Neural progenitor cell (in vitro differentiated cells): ENCODE measurements at regions not wholly inside any gene's neighbourhood (a gene's known extent, or its start where the extent isn't known, plus 50 kb on each side); places are given as distances from the start of the nearest gene placed in this dataset.

ENCODE experiments used
- DNase-seq: peaks from one replicate; pipeline ENCODE4 v3.0.0-alpha.2; 2016; ENCODE audit warnings: low spot score
- H2AFZ ChIP-seq: fragments of 200-600 bp; sonication (generic); replicated peaks from 2 replicates; pipeline ENCODE4 v1.6.1; 2016; ENCODE audit warnings: antibody characterized with exemption
- H3F3A ChIP-seq: fragments of 200-600 bp; sonication (generic); 2 replicates; pipeline ENCODE4 v1.6.1; 2016; ENCODE audit warnings: antibody characterized with exemption, low read depth
- H3K27ac ChIP-seq: fragments of 200-600 bp; sonication (generic); 2 replicates; pipeline ENCODE4 v1.5.1; 2016; ENCODE audit warnings: mild to moderate bottlenecking
- H3K27me3 ChIP-seq: fragments of 200-600 bp; sonication (generic); 2 replicates; pipeline ENCODE4 v1.6.1; 2016; ENCODE audit warnings: mild to moderate bottlenecking, moderate library complexity
- H3K36me3 ChIP-seq: fragments of 200-600 bp; sonication (generic); 2 replicates; pipeline ENCODE4 v1.5.1; 2016
- H3K4me1 ChIP-seq: fragments of 200-600 bp; sonication (generic); 2 replicates; pipeline ENCODE4 v1.6.1; 2016; ENCODE audit warnings: mixed run types
- H3K4me2 ChIP-seq: fragments of 200-600 bp; sonication (generic); 2 replicates; pipeline ENCODE4 v1.6.1; 2016
- H3K4me3 ChIP-seq: fragments of 200-600 bp; sonication (generic); 2 replicates; pipeline ENCODE4 v1.5.1; 2016
- H3K79me2 ChIP-seq: fragments of 200-600 bp; sonication (generic); 2 replicates; pipeline ENCODE4 v1.6.1; 2016; ENCODE audit warnings: low read depth
- H3K9ac ChIP-seq: fragments of 200-600 bp; sonication (generic); 2 replicates; pipeline ENCODE4 v1.6.1; 2016
- H3K9me3 ChIP-seq: fragments of 200-600 bp; sonication (generic); 2 replicates; pipeline ENCODE4 v1.5.1; 2016; ENCODE audit warnings: low read depth
- H4K20me1 ChIP-seq: fragments of 200-600 bp; sonication (generic); 2 replicates; pipeline ENCODE4 v1.6.1; 2016; ENCODE audit warnings: low read depth
- H3K27ac Mint-ChIP-seq: 3 replicates; pipeline ENCODE4 v1.8.0; 2021; ENCODE audit warnings: mixed read lengths
- H3K27me3 Mint-ChIP-seq: 2 replicates; pipeline ENCODE4 v1.8.0; 2022; ENCODE audit warnings: low read depth, mild to moderate bottlenecking, inconsistent platforms, moderate library complexity, mixed read lengths; ENCODE audit not compliant: insufficient read depth
- H3K36me3 Mint-ChIP-seq: 3 replicates; pipeline ENCODE4 v1.8.0; 2021; ENCODE audit warnings: mixed read lengths
- H3K4me1 Mint-ChIP-seq: 3 replicates; pipeline ENCODE4 v1.8.0; 2021; ENCODE audit warnings: mixed read lengths
- H3K4me3 Mint-ChIP-seq: 3 replicates; pipeline ENCODE4 v1.8.0; 2021; ENCODE audit warnings: mild to moderate bottlenecking, moderate library complexity, mixed read lengths
- H3K9me3 Mint-ChIP-seq: 3 replicates; pipeline ENCODE4 v1.8.0; 2020; ENCODE audit warnings: mixed read lengths
- EZH2 ChIP-seq: fragments of 200-600 bp; sonication (generic); IDR thresholded peaks from 2 replicates; pipeline ENCODE4 v1.6.1; 2017; ENCODE audit warnings: antibody characterized with exemption, mild to moderate bottlenecking, moderate library complexity
- EZH2phosphoT487 ChIP-seq: fragments of 200-600 bp; sonication (generic); IDR thresholded peaks from 2 replicates; pipeline ENCODE4 v1.6.1; 2017; ENCODE audit warnings: antibody characterized with exemption
- TF ChIP-seq, protein P1 (sequence below): fragments of 200-600 bp; sonication (generic); IDR thresholded peaks from 2 replicates; pipeline ENCODE4 v1.5.1; 2017; ENCODE audit warnings: antibody characterized with exemption, mild to moderate bottlenecking

GRCh38 chr12:105744371-105745058 lies 394.2 kb downstream of the NUAK1 start:
- H3K9me3 Mint-ChIP-seq: peaks cover 2% of the 10 kb centered on the region

GRCh38 chr12:105745811-105746210 lies 392.9 kb downstream of the NUAK1 start:
- TF ChIP-seq, protein P1, sequence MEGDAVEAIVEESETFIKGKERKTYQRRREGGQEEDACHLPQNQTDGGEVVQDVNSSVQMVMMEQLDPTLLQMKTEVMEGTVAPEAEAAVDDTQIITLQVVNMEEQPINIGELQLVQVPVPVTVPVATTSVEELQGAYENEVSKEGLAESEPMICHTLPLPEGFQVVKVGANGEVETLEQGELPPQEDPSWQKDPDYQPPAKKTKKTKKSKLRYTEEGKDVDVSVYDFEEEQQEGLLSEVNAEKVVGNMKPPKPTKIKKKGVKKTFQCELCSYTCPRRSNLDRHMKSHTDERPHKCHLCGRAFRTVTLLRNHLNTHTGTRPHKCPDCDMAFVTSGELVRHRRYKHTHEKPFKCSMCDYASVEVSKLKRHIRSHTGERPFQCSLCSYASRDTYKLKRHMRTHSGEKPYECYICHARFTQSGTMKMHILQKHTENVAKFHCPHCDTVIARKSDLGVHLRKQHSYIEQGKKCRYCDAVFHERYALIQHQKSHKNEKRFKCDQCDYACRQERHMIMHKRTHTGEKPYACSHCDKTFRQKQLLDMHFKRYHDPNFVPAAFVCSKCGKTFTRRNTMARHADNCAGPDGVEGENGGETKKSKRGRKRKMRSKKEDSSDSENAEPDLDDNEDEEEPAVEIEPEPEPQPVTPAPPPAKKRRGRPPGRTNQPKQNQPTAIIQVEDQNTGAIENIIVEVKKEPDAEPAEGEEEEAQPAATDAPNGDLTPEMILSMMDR: no peak
- TF ChIP-seq EZH2phosphoT487 (no peak), EZH2 (no peak)
- Histone ChIP-seq H3K4me2 (no peak overlapping the region), H3K79me2 (no peaks in the 10 kb centered on the region), H2AFZ (no peak overlapping the region), H3K4me3 (no peak overlapping the region), H3K27me3 (no peaks in the 10 kb centered on the region), H4K20me1 (no peaks in the 10 kb centered on the region), H3K4me1 (peaks cover 11% of the 10 kb centered on the region), H3K9me3 (no peaks in the 10 kb centered on the region), H3K27ac (no peak overlapping the region), H3K9ac (no peak overlapping the region), H3K36me3 (no peaks in the 10 kb centered on the region), H3F3A (no peaks in the 10 kb centered on the region)
- H3K4me1 Mint-ChIP-seq: peaks cover 18% of the 10 kb centered on the region
- H3K27ac Mint-ChIP-seq: no peak overlapping the region
- H3K27me3 Mint-ChIP-seq: peaks cover 11% of the 10 kb centered on the region
- no peak for DNase-seq
- peaks cover 2% of the 10 kb centered on the region for H3K9me3 Mint-ChIP-seq
- no peak overlapping the region for H3K4me3 Mint-ChIP-seq
- no peaks in the 10 kb centered on the region for H3K36me3 Mint-ChIP-seq

More at GRCh38 chr12:105744371-105745058, 394.2 kb downstream of the NUAK1 start:
- no peak overlapping the region for H3K4me3 ChIP-seq
- H3K27me3 Mint-ChIP-seq: peaks cover 11% of the 10 kb centered on the region
- H4K20me1 ChIP-seq: no peaks in the 10 kb centered on the region
- no peaks in the 10 kb centered on the region for H3K9me3 ChIP-seq
- peaks cover 12% of the 10 kb centered on the region for H3F3A ChIP-seq
- H3K9ac ChIP-seq: no peak overlapping the region
- TF ChIP-seq, protein P1: no peak
- TF ChIP-seq EZH2phosphoT487 (no peak), EZH2 (no peak)
- no peaks in the 10 kb centered on the region for H3K79me2 ChIP-seq
- H3K27ac Mint-ChIP-seq: no peak overlapping the region
- H2AFZ ChIP-seq: no peak overlapping the region
- no peaks in the 10 kb centered on the region for H3K36me3 ChIP-seq
- peaks cover 18% of the 10 kb centered on the region for H3K4me1 Mint-ChIP-seq
- peaks cover 24% of the 10 kb centered on the region for H3K4me1 ChIP-seq
- H3K4me3 Mint-ChIP-seq: no peak overlapping the region
- H3K27ac ChIP-seq: no peak overlapping the region
- H3K27me3 ChIP-seq: no peaks in the 10 kb centered on the region
- H3K36me3 Mint-ChIP-seq: no peaks in the 10 kb centered on the region
- H3K4me2 ChIP-seq: no peak overlapping the region
- DNase-seq: no peak

- Histone ChIP-seq H3K27me3 (no peaks in the 10 kb centered on the region), H3K4me1 (peaks cover under 1% of the 10 kb centered on the region), H3K9me3 (no peaks in the 10 kb centered on the region), H3K9ac (no peak overlapping the region), H3K36me3 (no peaks in the 10 kb centered on the region), H3K4me2 (no peak overlapping the region), H3K79me2 (no peaks in the 10 kb centered on the region), H3K4me3 (no peak overlapping the region), H2AFZ (no peak overlapping the region), H3K27ac (no peak overlapping the region), H3F3A (no peaks in the 10 kb centered on the region), H4K20me1 (no peaks in the 10 kb centered on the region)
- Mint-ChIP-seq H3K36me3 (no peaks in the 10 kb centered on the region), H3K9me3 (peaks cover 5% of the 10 kb centered on the region), H3K4me1 (peaks cover 9% of the 10 kb centered on the region), H3K27me3 (peaks cover 9% of the 10 kb centered on the region), H3K4me3 (no peak overlapping the region), H3K27ac (no peak overlapping the region)
- no peak for TF ChIP-seq EZH2phosphoT487
- TF ChIP-seq, protein P1: no peak
- TF ChIP-seq EZH2: no peak
- no peak for DNase-seq
These were observed 389.8 kb downstream of the NUAK1 start for GRCh38 chr12:105748806-105749600.
